ENCODE measurements at regions not wholly inside any gene's neighbourhood (a gene's known extent, or its start where the extent isn't known, plus 50 kb on each side); places are given as distances from the start of the nearest gene placed in this dataset.
A peak's percentile ranks its signal among the peaks of the same experiment; 100 is the strongest.

GRCh38 chr18:55778788-55779690 lies 191.0 kb upstream of the TCF4 start:
- POLR2A ChIA-PET = no interaction called here
- Histone ChIP-seq H4K20me1 (ENCODE audit: control insufficient read depth, insufficient read depth) (no peaks in the 10 kb centered on the region), H3K27me3 (replicated peaks in 1 of 2; ENCODE audit: control insufficient read depth in 2 of 2, insufficient read depth in 2 of 2, low read length in 1 of 2) (peaks cover 0 to 23% of the 10 kb centered on the region in 2 experiments; a peak in 3 of 4 replicates), H3K27ac (ENCODE audit: control insufficient read depth, insufficient read depth) (no peak overlapping the region), H3K36me3 (ENCODE audit: control insufficient read depth in 2 of 2, insufficient read depth in 2 of 2, low read length in 1 of 2) (no peaks in the 10 kb centered on the region), H3K4me1 (ENCODE audit: control insufficient read depth, insufficient read depth, low read length) (no peaks in the 10 kb centered on the region), H3K4me2 (ENCODE audit: control insufficient read depth, insufficient read depth) (peak overlapping the region; percentile 41), H3K79me2 (ENCODE audit: control insufficient read depth, insufficient read depth, low read length) (no peaks in the 10 kb centered on the region), H2AFZ (ENCODE audit: control insufficient read depth, low read depth, low read length) (no peak overlapping the region), H3K9ac (ENCODE audit: control insufficient read depth, insufficient read depth, low read length) (no peak overlapping the region), H3K4me3 (no peak overlapping the region), H3K9me3 (replicated peaks; ENCODE audit: control insufficient read depth, insufficient read depth, low read length) (no peaks in the 10 kb centered on the region)
- RAD21 ChIA-PET (ENCODE audit: unreplicated experiment) = interaction anchor here (0.5 kb wide), 1 partner anchor 97 kb away, joined by 4 read pairs; no protein-coding TSS in a partner anchor
- WGBS (ENCODE audit: insufficient coverage, insufficient replicate concordance, low lambda C conversion rate, missing lambda C conversion rate) = under 1% methylated on average over 17 of the region's 17 CpGs
- ATAC-seq (no peak; the same call in 1 of the 3 replicates), FAIRE-seq (no peak), DNase-seq (ENCODE audit: low read depth, low spot score) (no peak)
- intact Hi-C loops (cut with micrococcal nuclease; ENCODE audit: unreplicated experiment) (no loop called here), in situ Hi-C loops (cut with MboI) (no loop called here)
- TF ChIP-seq YBX1 (IDR thresholded peaks at IDR 0.05) (no peak), KAT2A (conservative IDR thresholded peaks at IDR 0.05; ENCODE audit: control insufficient read depth, low read depth, low read length) (no peak), NFIC (IDR thresholded peaks at IDR 0.05; ENCODE audit: low read depth, low read length) (no peak), SUPT20H (IDR thresholded peaks at IDR 0.05; ENCODE audit: borderline replicate concordance, control insufficient read depth, low read depth, low read length) (no peak), RUNX3 (IDR thresholded peaks at IDR 0.05; ENCODE audit: low read length) (peak; percentile 40; the same call in 1 of the 2 replicates), BHLHE40 (IDR thresholded peaks at IDR 0.05; ENCODE audit: borderline replicate concordance in 1 of 2, low read depth in 2 of 2, low read length in 1 of 2) (peak in 1 of 2 experiments; percentile 22; a peak in 1 of 4 replicates), POU2F2 (IDR thresholded peaks at IDR 0.05; ENCODE audit: borderline replicate concordance, low read depth, low read length) (peak; percentile 77; the same call in 2 of the 3 replicates)
- no TSS peak for BruUV-seq (replicated peaks)
- SMC1A ChIA-PET (ENCODE audit: uncharacterized antibody, unreplicated experiment) = interaction anchor here (0.7 to 1.3 kb wide), 2 partner anchors 10 to 547 kb away, joined by 3 read pairs; no protein-coding TSS in a partner anchor
- CTCF ChIA-PET = interaction anchor here (0.6 kb wide), 1 partner anchor 183 kb away, joined by 4 read pairs; no protein-coding TSS in a partner anchor
